ENCODE measurements at regions not wholly inside any gene's neighbourhood (a gene's known extent, or its start where the extent isn't known, plus 50 kb on each side); places are given as distances from the start of the nearest gene placed in this dataset.

- no peak for DNase-seq
These were observed 566.0 kb upstream of the ARGLU1 start for GRCh38 chr13:107133950-107134349.

GRCh38 chr13:107130566-107130965 is 562.6 kb upstream of the ARGLU1 start:
- no peak for DNase-seq

DNA sequence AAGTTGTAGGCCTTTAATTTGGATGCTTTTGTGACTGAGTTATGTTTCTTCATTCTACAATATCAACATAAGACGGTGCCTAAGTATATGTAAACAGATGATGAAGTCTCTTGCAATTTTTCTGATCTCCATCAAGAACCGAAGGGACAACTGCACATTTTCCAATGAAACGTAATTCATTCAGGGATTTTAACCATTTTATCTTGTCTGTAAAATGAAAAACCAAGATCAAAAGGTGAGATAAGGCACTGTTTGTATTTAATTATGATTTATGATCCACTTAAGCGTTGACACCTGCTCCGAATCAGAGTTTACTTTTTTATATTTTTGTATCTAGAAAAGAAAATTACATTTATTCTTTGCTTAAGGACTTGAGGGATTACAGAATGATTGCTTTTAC is 556.8 kb upstream of the ARGLU1 start:
- DNase-seq: no peak

GRCh38 chr13:107124129-107124718 is 556.3 kb upstream of the ARGLU1 start:
- no peak for DNase-seq

DNA sequence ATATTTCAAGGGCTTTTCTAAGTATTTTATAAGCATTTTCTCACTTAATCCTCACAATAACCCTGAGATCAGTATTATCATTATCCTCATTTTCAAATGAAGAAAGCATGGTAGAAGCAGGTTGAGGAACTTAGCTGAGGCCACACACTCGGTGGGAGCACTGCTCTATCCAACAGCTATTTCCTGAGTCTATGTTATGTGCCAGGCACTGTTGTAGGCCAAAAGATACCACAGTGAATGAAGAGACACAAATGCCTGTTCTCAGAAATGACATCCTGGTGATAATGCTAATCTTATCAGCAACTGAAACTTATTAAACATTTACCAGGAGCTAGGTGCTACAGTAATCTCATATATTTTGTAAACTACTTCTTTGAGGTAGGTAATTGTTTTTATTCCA is 553.9 kb upstream of the ARGLU1 start:
- DNase-seq: no peak

GRCh38 chr13:107119989-107120881 is 552.3 kb upstream of the ARGLU1 start:
- DNase-seq: no peak

GRCh38 chr13:107118506-107118905 is 550.6 kb upstream of the ARGLU1 start:
- DNase-seq: no peak

DNA sequence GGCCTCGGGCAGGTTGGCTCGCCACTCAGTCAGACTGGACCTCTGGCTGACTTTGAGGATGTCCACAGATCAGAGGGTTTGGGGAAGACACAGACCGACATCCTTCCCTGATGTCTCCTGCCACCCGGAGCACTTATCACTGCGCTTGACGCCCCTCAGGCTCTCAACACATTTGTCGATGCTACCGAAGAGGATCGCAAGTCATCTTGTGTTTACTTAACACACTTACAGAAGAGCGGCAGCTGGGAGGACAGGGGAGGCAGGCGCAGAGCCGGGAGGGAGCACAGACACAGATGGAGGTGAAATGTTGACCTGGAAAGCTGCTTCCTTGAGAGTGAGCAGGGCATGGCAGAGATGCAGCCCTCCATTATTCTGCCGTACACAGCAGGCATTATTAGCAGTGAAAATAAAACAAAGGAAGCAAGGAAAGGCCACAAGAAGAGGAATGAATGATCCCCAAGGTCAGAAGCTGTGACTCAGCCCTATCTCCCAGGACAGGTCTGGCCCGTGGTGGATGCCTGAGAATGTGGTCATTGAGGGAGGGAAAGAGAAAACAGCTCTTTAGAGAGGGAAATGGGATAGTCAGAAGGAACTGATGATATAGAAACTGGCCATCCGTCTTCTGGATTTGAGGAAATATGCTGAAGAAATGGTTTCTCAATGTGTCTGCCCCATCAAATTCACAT is 549.5 kb upstream of the ARGLU1 start:
- no peak for DNase-seq

DNA sequence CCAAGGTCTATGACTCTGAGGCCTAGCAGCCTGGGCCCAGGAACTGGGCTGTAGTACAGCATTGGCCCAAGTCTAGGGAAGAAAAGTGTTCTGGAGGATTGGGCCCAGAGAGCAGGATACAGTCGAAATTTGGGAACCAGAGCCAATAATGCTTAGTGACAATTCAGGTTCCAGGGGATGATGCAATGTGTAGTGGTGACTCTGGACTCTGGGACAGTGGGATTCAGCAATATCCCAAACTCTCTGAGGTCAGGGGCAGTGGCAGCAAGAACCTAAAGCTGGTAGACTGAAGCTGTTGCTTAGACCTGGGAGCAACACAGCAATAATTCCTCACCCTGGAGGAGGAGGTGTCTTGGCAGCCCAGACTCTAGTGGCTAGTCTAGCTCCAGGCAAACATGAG is 545.5 kb upstream of the ARGLU1 start:
- DNase-seq: no peak

GRCh38 chr13:107111248-107111647 is 543.3 kb upstream of the ARGLU1 start:
- no peak for DNase-seq

GRCh38 chr13:107104631-107105030 is 536.7 kb upstream of the ARGLU1 start:
- DNase-seq: no peak

DNA sequence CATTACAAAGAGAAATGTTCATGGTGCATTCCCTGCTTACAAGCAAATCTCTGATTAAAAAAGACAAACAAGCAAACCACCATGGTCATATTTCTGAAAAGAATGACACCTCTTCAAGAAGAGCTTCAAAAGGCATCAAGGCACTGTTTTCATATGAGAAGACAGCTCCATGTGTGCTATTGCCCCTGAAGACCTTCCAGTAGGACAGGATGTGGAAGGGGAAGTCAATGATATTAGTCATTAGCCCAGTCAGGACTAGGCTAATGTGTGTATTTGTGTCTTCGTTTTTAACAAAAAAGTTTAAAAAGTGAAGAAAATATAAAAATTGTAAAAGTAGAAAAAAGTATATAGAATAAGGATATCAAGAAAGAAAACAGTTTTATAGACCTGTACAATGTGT is 534.7 kb upstream of the ARGLU1 start:
- DNase-seq: no peak

DNA sequence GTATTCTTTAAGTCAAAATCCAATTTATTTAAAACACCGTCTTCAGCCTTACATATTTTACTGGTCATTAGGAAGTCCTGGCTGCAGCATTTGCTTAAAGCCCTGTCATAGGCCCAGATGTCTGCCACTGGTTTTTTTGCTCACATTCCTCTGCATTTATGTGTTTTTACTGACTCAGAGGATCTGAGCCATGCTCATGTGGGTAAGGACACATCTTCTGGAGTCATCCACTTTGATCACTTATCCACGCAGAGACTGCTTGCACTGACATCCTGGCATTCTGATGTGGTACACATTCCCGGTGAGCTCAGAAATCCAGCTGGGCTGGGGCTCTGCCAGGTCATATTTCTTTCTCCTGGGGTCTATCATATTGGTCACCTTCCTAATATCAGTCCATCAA is 531.7 kb upstream of the ARGLU1 start:
- DNase-seq: no peak

GRCh38 chr13:107097916-107098315 is 530.0 kb upstream of the ARGLU1 start:
- no peak for DNase-seq

DNA sequence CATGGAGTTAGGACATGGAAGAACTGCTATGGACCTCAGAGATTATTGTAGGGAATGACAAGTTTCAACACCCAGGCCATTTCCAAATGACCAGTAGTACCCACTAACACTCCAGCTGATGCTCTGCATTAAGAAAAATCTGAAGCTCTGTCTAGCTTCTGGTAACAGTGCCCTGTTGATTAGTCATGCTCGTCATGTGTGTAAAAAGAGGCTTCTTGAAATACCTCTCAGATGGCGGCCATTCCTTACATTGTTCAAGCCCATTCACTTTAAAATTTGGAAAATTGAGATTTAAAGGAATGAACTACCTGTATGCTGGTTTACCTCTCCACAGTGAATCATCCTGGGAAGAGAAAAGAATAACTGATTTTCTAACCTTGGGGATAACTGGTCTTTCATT is 527.9 kb upstream of the ARGLU1 start:
- DNase-seq: no peak

DNA sequence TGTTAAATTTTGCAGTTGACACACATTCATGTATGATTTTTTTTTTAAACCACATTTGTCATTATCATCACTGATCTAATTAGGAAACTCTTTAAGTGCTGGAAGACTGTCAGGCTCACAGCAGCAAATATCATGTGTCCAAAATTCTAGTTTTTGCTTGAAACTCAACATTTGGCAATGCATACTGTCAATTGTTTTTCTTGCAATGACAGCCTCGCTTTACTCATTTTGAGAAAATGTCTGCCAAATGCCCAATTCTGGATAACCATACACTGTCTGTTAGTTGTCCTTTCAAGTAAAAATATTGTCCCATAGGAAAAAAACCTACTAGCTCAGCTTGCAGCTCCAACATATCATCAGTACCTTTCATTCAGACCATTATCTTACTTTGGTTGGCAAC is 523.9 kb upstream of the ARGLU1 start:
- no peak for DNase-seq

DNA sequence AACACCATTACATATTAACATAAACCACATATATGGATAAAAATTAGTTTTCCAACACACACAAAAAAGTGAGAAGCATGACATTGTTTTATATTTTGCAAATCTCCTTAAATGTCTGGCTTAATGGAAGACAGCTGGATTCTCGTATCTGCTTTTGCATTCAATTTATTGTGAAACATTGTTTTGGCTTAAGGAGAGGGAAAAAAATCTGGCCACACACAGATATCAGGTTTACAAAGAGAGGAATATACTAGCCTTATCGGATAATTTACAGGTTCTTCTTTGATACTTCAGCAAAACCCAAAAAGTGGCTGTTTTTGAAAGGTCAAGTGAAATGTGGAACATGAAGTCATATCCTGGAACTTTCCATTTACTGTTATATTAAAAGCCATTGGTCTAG is 523.5 kb upstream of the ARGLU1 start:
- no peak for DNase-seq

DNA sequence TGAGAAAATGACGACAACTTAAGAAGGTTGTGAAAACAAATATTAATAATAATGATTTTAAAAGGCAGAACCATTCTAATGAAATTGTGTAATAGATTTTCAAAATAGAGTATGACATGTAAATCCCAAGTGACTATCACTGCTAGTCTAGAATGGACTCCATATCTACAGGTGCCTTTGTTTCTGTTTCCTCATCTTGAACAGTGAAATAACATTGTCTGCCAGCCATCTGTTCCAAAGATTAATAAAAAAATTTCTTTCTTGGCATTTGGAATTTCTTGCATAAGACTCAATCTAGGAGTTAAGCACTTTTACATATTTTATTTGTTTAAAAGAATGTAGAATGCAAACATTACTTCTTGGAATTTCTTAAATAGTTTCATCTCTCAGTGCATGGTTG is 520.1 kb upstream of the ARGLU1 start:
- no peak for DNase-seq

DNA sequence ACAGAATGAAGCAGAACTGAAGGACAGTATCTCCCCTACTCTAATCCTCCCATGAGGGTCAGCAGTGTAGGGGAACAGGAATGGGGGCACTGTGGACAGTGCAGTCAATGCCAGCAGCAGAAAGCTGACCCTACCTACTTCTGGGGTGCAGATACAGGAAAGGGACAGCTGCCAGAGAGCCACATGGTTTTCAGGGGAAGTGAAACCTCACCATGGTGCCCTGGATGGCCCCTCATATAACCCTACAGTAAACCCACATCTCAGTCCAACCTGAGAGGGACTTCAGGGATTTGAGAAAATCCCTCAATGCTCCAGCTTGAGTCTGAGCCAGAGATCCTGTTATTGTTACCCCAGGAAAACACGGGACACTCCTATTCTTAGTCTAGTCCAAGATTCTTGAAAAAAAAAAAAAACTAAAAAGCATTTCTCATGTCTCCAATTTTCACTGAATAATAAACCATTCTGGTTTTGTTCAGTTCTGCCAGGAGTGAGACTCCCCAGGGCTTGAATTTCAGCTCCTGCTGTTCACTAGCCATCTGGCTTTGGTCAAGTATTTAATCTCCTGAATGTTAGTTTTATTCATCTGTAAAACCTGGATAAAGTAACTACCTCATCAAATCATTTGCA is 511.6 kb upstream of the ARGLU1 start:
- DNase-seq: no peak

- no peak for DNase-seq
These were observed 510.4 kb upstream of the ARGLU1 start for GRCh38 chr13:107078229-107078765.

GRCh38 chr13:107076801-107077200 is 508.9 kb upstream of the ARGLU1 start:
- DNase-seq: no peak

GRCh38 chr13:107075576-107075975 is 507.6 kb upstream of the ARGLU1 start:
- DNase-seq: no peak

- no peak for DNase-seq
These were observed 502.9 kb upstream of the ARGLU1 start for GRCh38 chr13:107070792-107071191.
